ENCODE measurements at regions not wholly inside any gene's neighbourhood (a gene's known extent, or its start where the extent isn't known, plus 50 kb on each side); places are given as distances from the start of the nearest gene placed in this dataset.

DNA sequence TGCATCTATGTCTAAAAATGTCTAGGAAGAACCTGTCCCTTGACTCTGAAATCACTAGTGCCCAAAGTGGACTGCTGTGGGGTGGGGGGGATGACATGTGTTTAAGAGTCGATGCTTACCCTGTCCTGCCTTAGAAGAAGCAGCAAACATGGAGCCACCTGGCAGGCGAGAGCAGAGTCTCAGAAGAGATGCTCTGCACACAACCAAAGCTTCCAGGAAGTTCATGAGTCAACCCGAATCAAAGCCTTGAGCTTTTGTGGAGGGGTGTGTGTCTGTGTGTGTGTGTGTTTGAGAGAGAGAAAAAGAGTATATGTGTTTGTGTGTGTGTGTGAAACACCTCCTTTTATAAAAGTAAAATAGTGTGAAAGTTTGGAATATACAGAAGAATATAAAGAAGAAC lies 269.9 kb downstream of the ALDH8A1 start (continued):
- TF ChIP-seq, protein P1, sequence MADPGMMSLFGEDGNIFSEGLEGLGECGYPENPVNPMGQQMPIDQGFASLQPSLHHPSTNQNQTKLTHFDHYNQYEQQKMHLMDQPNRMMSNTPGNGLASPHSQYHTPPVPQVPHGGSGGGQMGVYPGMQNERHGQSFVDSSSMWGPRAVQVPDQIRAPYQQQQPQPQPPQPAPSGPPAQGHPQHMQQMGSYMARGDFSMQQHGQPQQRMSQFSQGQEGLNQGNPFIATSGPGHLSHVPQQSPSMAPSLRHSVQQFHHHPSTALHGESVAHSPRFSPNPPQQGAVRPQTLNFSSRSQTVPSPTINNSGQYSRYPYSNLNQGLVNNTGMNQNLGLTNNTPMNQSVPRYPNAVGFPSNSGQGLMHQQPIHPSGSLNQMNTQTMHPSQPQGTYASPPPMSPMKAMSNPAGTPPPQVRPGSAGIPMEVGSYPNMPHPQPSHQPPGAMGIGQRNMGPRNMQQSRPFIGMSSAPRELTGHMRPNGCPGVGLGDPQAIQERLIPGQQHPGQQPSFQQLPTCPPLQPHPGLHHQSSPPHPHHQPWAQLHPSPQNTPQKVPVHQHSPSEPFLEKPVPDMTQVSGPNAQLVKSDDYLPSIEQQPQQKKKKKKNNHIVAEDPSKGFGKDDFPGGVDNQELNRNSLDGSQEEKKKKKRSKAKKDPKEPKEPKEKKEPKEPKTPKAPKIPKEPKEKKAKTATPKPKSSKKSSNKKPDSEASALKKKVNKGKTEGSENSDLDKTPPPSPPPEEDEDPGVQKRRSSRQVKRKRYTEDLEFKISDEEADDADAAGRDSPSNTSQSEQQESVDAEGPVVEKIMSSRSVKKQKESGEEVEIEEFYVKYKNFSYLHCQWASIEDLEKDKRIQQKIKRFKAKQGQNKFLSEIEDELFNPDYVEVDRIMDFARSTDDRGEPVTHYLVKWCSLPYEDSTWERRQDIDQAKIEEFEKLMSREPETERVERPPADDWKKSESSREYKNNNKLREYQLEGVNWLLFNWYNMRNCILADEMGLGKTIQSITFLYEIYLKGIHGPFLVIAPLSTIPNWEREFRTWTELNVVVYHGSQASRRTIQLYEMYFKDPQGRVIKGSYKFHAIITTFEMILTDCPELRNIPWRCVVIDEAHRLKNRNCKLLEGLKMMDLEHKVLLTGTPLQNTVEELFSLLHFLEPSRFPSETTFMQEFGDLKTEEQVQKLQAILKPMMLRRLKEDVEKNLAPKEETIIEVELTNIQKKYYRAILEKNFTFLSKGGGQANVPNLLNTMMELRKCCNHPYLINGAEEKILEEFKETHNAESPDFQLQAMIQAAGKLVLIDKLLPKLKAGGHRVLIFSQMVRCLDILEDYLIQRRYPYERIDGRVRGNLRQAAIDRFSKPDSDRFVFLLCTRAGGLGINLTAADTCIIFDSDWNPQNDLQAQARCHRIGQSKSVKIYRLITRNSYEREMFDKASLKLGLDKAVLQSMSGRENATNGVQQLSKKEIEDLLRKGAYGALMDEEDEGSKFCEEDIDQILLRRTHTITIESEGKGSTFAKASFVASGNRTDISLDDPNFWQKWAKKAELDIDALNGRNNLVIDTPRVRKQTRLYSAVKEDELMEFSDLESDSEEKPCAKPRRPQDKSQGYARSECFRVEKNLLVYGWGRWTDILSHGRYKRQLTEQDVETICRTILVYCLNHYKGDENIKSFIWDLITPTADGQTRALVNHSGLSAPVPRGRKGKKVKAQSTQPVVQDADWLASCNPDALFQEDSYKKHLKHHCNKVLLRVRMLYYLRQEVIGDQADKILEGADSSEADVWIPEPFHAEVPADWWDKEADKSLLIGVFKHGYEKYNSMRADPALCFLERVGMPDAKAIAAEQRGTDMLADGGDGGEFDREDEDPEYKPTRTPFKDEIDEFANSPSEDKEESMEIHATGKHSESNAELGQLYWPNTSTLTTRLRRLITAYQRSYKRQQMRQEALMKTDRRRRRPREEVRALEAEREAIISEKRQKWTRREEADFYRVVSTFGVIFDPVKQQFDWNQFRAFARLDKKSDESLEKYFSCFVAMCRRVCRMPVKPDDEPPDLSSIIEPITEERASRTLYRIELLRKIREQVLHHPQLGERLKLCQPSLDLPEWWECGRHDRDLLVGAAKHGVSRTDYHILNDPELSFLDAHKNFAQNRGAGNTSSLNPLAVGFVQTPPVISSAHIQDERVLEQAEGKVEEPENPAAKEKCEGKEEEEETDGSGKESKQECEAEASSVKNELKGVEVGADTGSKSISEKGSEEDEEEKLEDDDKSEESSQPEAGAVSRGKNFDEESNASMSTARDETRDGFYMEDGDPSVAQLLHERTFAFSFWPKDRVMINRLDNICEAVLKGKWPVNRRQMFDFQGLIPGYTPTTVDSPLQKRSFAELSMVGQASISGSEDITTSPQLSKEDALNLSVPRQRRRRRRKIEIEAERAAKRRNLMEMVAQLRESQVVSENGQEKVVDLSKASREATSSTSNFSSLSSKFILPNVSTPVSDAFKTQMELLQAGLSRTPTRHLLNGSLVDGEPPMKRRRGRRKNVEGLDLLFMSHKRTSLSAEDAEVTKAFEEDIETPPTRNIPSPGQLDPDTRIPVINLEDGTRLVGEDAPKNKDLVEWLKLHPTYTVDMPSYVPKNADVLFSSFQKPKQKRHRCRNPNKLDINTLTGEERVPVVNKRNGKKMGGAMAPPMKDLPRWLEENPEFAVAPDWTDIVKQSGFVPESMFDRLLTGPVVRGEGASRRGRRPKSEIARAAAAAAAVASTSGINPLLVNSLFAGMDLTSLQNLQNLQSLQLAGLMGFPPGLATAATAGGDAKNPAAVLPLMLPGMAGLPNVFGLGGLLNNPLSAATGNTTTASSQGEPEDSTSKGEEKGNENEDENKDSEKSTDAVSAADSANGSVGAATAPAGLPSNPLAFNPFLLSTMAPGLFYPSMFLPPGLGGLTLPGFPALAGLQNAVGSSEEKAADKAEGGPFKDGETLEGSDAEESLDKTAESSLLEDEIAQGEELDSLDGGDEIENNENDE (IDR thresholded peaks at IDR 0.05; ENCODE audit: insufficient replicate concordance, low read length), result no peak
- TF ChIP-seq FOSL1 (IDR thresholded peaks at IDR 0.05; ENCODE audit: insufficient read depth, low read depth, low read length) (no peak), SP1 (IDR thresholded peaks at IDR 0.05; ENCODE audit: low read depth, low read length) (no peak), BACH1 (IDR thresholded peaks at IDR 0.05; ENCODE audit: low read length) (no peak), RXRA (IDR thresholded peaks at IDR 0.05; ENCODE audit: insufficient read depth, low read depth, low read length) (no peak)
